Left ventricle myocardium inferior (tissue), 1 donor: ENCODE measurements at regions not wholly inside any gene's neighbourhood (a gene's known extent, or its start where the extent isn't known, plus 50 kb on each side); places are given as distances from the start of the nearest gene placed in this dataset.

Experiments
- DNase-seq: peaks from one replicate; pipeline ENCODE4 v3.0.0-alpha.2; 2020
- H3K27ac ChIP-seq: fragments of 200-600 bp; replicated peaks from 2 replicates; pipeline ENCODE4 v1.8.0; 2021
- H3K27me3 ChIP-seq: fragments of 200-600 bp; 2 replicates; pipeline ENCODE4 v1.8.0; 2021; ENCODE audit warnings: low read depth
- H3K36me3 ChIP-seq: fragments of 200-600 bp; 2 replicates; pipeline ENCODE4 v1.8.0; 2021
- H3K4me1 ChIP-seq: fragments of 200-600 bp; 2 replicates; pipeline ENCODE4 v1.8.0; 2021
- H3K4me3 ChIP-seq: fragments of 200-600 bp; 2 replicates; pipeline ENCODE4 v1.8.0; 2021; ENCODE audit warnings: mild to moderate bottlenecking, moderate library complexity
- H3K9me3 ChIP-seq: fragments of 200-600 bp; replicated peaks from 2 replicates; pipeline ENCODE4 v1.8.0; 2021
- CTCF ChIP-seq: fragments of 200-600 bp; IDR thresholded peaks from 2 replicates; pipeline ENCODE4 v1.8.0; 2021; ENCODE audit warnings: antibody characterized with exemption, mild to moderate bottlenecking, borderline replicate concordance
- intact Hi-C: fragments of 100-400 bp; cut with micrococcal nuclease; formaldehyde crosslinking; loops from one replicate; pipeline ENCODE4 v1.11.0; 2022
- donor health status: DM: no; HTN: yes; CAD: no; lungs with severe emphysema.

- intact Hi-C loops, result no loop called here
- Histone ChIP-seq H3K9me3 (no peaks in the 10 kb centered on the region), H3K27ac (no peak overlapping the region), H3K4me1 (no peaks in the 10 kb centered on the region), H3K4me3 (no peak overlapping the region), H3K36me3 (no peaks in the 10 kb centered on the region), H3K27me3 (no peaks in the 10 kb centered on the region)
- DNase-seq, result no peak
- TF ChIP-seq CTCF, result no peak
Measured at GRCh38 chr18:39462436-39462835, 1896.8 kb upstream of the CELF4 start.

- no peaks in the 10 kb centered on the region for H3K36me3 ChIP-seq
Measured at GRCh38 chr18:39460136-39460535, 1894.5 kb upstream of the CELF4 start.

GRCh38 chr18:39455285-39455684 is 1889.7 kb upstream of the CELF4 start:
- no peak overlapping the region for H3K4me3 ChIP-seq
- intact Hi-C loops, result no loop called here
- TF ChIP-seq CTCF, result no peak
- no peaks in the 10 kb centered on the region for H3K27me3 ChIP-seq
- H3K4me1 ChIP-seq, result peaks cover 20% of the 10 kb centered on the region
- H3K27ac ChIP-seq, result no peak overlapping the region
- no peaks in the 10 kb centered on the region for H3K9me3 ChIP-seq
- H3K36me3 ChIP-seq, result no peaks in the 10 kb centered on the region
- no peak for DNase-seq

More at GRCh38 chr18:39460136-39460535, 1894.5 kb upstream of the CELF4 start:
- H3K9me3 ChIP-seq, result no peaks in the 10 kb centered on the region
- no peak overlapping the region for H3K4me3 ChIP-seq
- DNase-seq, result no peak
- H3K27me3 ChIP-seq, result no peaks in the 10 kb centered on the region
- no peaks in the 10 kb centered on the region for H3K4me1 ChIP-seq
- intact Hi-C loops, result no loop called here
- no peak for TF ChIP-seq CTCF
- H3K27ac ChIP-seq, result no peak overlapping the region

- no peak overlapping the region for H3K4me3 ChIP-seq
- no peak for TF ChIP-seq CTCF
- no peaks in the 10 kb centered on the region for H3K27me3 ChIP-seq
- intact Hi-C loops, result no loop called here
- no peaks in the 10 kb centered on the region for H3K36me3 ChIP-seq
- peak overlapping the region; percentile 2 for H3K27ac ChIP-seq
- peaks cover 20% of the 10 kb centered on the region for H3K4me1 ChIP-seq
- H3K9me3 ChIP-seq, result no peaks in the 10 kb centered on the region
- no peak for DNase-seq
Measured at GRCh38 chr18:39454866-39455265, 1889.3 kb upstream of the CELF4 start.

GRCh38 chr18:39453882-39454281 is 1888.3 kb upstream of the CELF4 start:
- TF ChIP-seq CTCF, result no peak
- Histone ChIP-seq H3K4me3 (peak overlapping the region; percentile 33), H3K4me1 (peaks cover 20% of the 10 kb centered on the region), H3K27me3 (no peaks in the 10 kb centered on the region), H3K9me3 (no peaks in the 10 kb centered on the region), H3K36me3 (no peaks in the 10 kb centered on the region), H3K27ac (peak overlapping the region; percentile 2)
- intact Hi-C loops, result no loop called here
- no peak for DNase-seq

- peak overlapping the region; percentile 39 for H3K27ac ChIP-seq
- H3K27me3 ChIP-seq, result no peaks in the 10 kb centered on the region
- no peaks in the 10 kb centered on the region for H3K36me3 ChIP-seq
- no peak for TF ChIP-seq CTCF
- peaks cover 20% of the 10 kb centered on the region for H3K4me1 ChIP-seq
- H3K9me3 ChIP-seq, result no peaks in the 10 kb centered on the region
- peak overlapping the region; percentile 33 for H3K4me3 ChIP-seq
- intact Hi-C loops, result no loop called here
- no peak for DNase-seq
Measured at GRCh38 chr18:39453356-39453755, 1887.8 kb upstream of the CELF4 start.
